ENCODE measurements at regions not wholly inside any gene's neighbourhood (a gene's known extent, or its start where the extent isn't known, plus 50 kb on each side); places are given as distances from the start of the nearest gene placed in this dataset.
A peak's percentile ranks its signal among the peaks of the same experiment; 100 is the strongest.

DNA sequence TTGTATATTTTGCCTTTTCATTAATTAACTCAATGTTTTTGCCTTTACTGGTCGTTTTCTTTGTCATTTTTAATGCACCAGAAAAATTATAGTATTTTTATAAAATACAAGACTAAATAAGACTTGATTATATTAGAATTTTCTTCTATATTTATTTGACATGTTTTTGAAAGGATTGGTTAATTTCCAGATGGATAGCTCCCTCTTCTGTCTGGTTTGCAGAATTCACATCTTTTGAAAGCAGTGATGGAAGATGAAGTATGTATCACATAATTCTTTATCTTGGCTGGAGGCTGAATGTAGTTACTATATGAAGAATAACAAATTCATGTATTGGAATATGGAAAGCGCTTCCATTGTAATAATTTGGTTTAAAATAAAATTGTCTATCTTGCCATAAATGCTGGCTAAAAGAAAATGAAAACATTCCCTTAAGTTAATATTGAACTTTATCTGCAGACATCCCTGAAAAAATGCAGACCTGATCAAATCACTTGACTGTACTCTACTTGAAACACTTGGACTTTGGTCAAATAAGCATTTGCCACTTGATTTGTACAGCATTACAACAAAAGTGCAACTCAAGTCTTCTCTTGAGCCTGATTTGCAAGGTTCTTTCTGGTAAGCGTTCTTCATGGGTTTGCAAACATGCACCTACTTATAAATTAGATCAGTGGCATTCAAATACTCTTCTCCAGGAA, 86.3 kb upstream of the EFEMP1 start:
- H3K4me3 ChIP-seq (replicated peaks; ENCODE audit: low read depth, low read length): no peak overlapping the region
- TF ChIP-seq, protein P1, sequence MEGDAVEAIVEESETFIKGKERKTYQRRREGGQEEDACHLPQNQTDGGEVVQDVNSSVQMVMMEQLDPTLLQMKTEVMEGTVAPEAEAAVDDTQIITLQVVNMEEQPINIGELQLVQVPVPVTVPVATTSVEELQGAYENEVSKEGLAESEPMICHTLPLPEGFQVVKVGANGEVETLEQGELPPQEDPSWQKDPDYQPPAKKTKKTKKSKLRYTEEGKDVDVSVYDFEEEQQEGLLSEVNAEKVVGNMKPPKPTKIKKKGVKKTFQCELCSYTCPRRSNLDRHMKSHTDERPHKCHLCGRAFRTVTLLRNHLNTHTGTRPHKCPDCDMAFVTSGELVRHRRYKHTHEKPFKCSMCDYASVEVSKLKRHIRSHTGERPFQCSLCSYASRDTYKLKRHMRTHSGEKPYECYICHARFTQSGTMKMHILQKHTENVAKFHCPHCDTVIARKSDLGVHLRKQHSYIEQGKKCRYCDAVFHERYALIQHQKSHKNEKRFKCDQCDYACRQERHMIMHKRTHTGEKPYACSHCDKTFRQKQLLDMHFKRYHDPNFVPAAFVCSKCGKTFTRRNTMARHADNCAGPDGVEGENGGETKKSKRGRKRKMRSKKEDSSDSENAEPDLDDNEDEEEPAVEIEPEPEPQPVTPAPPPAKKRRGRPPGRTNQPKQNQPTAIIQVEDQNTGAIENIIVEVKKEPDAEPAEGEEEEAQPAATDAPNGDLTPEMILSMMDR (IDR thresholded peaks at IDR 0.05; ENCODE audit: low read length, missing control alignments): peak; percentile 66
- peak; percentile 83 for DNase-seq (ENCODE audit: low read depth)

DNA sequence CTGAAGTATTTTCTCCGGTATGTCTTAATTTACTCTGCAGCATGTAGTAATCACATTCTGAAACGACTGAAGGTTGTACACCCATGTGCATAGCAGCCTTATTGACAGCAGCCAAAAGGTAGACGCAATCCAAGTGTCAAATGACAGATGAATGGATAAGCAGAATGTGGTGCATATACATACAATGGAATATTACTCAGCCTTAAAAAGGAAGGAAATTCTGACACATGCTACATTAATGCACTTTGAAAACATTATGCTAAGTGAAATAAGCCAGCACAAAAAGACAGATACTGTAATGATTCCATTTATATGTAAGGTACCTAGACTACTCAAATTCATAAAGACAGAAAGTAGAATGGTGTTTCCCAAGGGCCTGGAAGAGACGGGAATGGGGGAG, 88.0 kb upstream of the EFEMP1 start:
- TF ChIP-seq, protein P1 (IDR thresholded peaks at IDR 0.05; ENCODE audit: low read length, missing control alignments): no peak
- no peak for DNase-seq (ENCODE audit: low read depth)
- no peak overlapping the region for H3K4me3 ChIP-seq (replicated peaks; ENCODE audit: low read depth, low read length)

DNA sequence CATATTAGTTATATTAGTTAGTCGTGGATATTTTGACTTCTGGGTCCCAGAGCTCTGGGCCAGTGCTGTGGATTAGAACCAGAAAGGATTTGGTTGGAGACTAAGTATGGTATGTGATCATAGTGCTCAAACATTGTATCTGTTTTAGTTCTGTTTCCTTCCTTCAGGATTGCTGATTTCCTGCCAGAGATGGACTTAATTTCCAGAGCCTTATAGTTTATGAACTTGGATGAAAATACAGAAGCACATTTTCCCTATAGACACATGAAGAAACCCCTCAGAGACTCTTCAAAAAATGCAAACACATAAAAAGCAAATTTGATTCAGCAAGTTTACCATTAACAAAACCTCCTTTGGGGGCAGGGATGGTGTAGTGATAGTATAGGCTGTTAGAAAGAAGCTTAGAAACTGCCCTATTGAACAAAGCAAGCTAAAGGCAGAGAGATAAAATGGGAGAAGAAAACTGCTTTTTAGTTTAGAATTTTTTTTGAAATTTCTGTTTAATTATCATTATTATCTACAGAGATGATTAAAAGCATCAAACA, 88.7 kb upstream of the EFEMP1 start:
- TF ChIP-seq, protein P1 (IDR thresholded peaks at IDR 0.05; ENCODE audit: low read length, missing control alignments): no peak
- no peak for DNase-seq (ENCODE audit: low read depth)
- H3K4me3 ChIP-seq (replicated peaks; ENCODE audit: low read depth, low read length): no peak overlapping the region

DNA sequence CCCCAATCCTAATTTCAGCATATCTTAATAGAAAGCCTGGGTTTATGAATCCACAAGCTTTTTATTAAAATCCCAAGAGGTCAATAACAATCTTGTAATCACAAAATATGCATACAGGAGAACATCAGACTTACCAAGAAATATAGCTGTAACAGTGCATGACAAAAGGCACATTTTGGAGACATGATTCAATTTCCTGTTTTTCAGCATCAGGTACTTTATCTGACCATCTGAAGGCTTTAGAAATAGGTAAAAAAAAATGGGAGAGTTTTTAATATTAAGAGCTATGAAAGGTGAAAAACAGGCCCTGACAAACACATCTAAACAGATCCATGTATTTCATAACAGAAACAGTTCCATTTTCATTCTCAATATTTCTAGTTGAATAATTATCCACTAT, 89.9 kb upstream of the EFEMP1 start:
- DNase-seq (ENCODE audit: low read depth): no peak
- no peak overlapping the region for H3K4me3 ChIP-seq (replicated peaks; ENCODE audit: low read depth, low read length)
- TF ChIP-seq, protein P1 (IDR thresholded peaks at IDR 0.05; ENCODE audit: low read length, missing control alignments): no peak

DNA sequence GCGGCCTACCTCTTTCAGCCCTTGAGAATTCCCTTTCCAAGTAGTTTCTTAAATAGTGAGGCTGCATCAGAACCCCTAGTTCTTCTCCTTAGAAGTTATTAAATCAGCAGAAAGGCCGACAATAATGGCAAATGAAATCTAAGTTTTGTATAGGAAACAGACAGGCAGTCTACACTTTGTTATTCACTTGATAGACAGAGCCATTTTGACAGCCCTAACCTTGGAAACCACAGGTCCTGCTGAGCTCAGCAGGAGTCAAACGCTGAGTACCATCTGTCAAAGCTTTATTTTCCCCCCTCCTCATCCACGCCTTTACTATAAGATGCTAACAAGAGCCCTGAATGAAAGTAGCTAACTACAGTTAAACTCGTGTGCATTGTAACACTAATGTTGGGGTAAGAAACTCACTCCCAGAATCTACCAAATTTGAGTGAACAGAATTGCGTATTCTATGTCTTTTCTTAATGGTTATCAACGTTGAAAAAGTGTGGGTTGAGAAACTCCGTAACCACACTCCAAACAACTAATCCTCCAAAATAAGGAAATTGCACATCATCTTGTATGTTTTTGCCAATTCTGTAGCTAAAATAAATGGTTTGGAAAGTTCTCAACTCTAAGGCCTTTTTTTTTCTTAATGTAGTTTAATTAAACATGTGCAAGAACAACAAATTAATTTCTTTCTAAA, 90.6 kb upstream of the EFEMP1 start:
- TF ChIP-seq, protein P1 (IDR thresholded peaks at IDR 0.05; ENCODE audit: low read length, missing control alignments): no peak
- H3K4me3 ChIP-seq (replicated peaks; ENCODE audit: low read depth, low read length): no peak overlapping the region
- DNase-seq (ENCODE audit: low read depth): peak; percentile 44

DNA sequence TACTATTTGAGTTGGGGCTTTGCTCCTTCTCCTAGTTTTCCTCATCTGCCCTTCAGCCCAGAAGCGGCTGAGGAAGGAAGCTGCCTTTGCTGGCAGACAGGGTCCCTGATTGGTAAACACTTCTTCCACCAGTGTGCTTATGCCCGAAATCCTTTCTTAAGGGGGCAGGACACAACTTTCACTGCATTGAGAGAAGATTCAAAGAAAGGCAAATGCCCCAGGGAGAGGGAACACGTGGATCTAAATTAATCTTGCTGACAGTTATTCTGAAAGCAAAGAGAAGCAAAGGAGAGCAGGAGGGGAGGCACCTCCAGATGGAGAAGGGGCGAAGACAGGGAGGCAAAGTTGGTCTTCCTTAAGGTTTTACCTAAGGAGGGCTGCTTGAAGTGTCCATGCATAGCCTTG, 92.1 kb upstream of the EFEMP1 start:
- no peak overlapping the region for H3K4me3 ChIP-seq (replicated peaks; ENCODE audit: low read depth, low read length)
- DNase-seq (ENCODE audit: low read depth): no peak
- TF ChIP-seq, protein P1 (IDR thresholded peaks at IDR 0.05; ENCODE audit: low read length, missing control alignments): no peak

Data from fibroblast of pulmonary artery (primary cell).